Coronary artery (tissue), 2 donors: ENCODE measurements at regions not wholly inside any gene's neighbourhood (a gene's known extent, or its start where the extent isn't known, plus 50 kb on each side); places are given as distances from the start of the nearest gene placed in this dataset.

Source experiments
- DNase-seq: peaks from one replicate; pipeline ENCODE4 v3.0.0-alpha.2; 2017; ENCODE audit warnings: low spot score
- H3K27ac ChIP-seq, 2 donors: fragments of 200-600 bp; sonication (generic); one replicate each; pipeline ENCODE4 v1.5.1; 2016 to 2019
- H3K4me3 ChIP-seq: fragments of 200-600 bp; sonication (generic); 2 replicates; pipeline ENCODE4 v1.5.1; 2016; ENCODE audit warnings: mild to moderate bottlenecking, moderate library complexity
- TF ChIP-seq, protein P1 (sequence below): fragments of 200-600 bp; sonication (generic); IDR thresholded peaks from one replicate; pipeline ENCODE4 v1.5.1; 2019; ENCODE audit warnings: antibody characterized with exemption

- DNase-seq, result no peak
- Histone ChIP-seq H3K4me3 (no peak overlapping the region), H3K27ac (no peak overlapping the region)
- TF ChIP-seq, protein P1, sequence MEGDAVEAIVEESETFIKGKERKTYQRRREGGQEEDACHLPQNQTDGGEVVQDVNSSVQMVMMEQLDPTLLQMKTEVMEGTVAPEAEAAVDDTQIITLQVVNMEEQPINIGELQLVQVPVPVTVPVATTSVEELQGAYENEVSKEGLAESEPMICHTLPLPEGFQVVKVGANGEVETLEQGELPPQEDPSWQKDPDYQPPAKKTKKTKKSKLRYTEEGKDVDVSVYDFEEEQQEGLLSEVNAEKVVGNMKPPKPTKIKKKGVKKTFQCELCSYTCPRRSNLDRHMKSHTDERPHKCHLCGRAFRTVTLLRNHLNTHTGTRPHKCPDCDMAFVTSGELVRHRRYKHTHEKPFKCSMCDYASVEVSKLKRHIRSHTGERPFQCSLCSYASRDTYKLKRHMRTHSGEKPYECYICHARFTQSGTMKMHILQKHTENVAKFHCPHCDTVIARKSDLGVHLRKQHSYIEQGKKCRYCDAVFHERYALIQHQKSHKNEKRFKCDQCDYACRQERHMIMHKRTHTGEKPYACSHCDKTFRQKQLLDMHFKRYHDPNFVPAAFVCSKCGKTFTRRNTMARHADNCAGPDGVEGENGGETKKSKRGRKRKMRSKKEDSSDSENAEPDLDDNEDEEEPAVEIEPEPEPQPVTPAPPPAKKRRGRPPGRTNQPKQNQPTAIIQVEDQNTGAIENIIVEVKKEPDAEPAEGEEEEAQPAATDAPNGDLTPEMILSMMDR, result no peak
Observed at GRCh38 chr13:54356209-54356608, 1327.6 kb downstream of the OLFM4 start.

DNA sequence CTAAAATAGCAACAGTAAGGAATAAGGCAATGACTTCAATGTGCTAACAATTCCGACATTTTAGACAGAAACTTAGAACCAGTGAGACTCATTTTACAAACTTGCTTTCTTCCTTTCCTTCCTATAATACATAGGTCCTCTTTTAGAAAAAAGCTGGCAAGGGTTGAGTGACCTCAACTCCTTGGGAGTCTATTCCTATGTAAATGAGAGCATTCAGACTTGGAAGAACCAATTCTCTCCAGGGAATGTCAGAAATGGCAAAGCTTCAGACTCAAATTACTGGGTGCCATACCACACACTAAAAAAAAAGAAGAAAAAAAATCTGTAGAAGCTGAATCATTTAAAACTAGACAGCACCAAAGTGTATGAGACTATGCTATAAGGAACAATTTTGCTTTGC lies 1328.2 kb downstream of the OLFM4 start:
- no peak overlapping the region for H3K4me3 ChIP-seq
- DNase-seq, result no peak
- no peak overlapping the region for H3K27ac ChIP-seq
- TF ChIP-seq, protein P1, result no peak

- TF ChIP-seq, protein P1, result no peak
- no peak for DNase-seq
- Histone ChIP-seq H3K4me3 (no peak overlapping the region), H3K27ac (no peak overlapping the region)
Observed at GRCh38 chr13:54357284-54357933, 1328.8 kb downstream of the OLFM4 start.

DNA sequence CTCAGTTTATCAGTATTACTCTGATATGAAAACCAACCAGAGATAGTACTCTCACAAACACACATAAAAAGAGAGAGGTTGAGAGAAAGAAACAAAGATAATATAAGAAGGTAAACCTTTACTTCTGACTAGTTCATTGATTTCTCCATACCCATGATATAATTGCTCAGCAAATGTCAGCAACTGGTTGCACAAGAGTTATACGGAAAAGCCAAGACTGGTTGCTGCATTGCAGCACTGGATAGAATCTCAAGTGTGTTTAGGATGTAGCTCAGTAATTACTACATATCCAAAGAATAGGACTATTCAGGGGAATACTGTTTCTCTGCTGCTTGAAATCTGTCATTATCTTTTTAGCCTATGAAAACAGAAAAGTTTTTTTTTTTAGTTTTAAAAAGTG lies 1332.8 kb downstream of the OLFM4 start:
- no peak overlapping the region for H3K27ac ChIP-seq
- TF ChIP-seq, protein P1, result no peak
- H3K4me3 ChIP-seq, result no peak overlapping the region
- DNase-seq, result no peak

DNA sequence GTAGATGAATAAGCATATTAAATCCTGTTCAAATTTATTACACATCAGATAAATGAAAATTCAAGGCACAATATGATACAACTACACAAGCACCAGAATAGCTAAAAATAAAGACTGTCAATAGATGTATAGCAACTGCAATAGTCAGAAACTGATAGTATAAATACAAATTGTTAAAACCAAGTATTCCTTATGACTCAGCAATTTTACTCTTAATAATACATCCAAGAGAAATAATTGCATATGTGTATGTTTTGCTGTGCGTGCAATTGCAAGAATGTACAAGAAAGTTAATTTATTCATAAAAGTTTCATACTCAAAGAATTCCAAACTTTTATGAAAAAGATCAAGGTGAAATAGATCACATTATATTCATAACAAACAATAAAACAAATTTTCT lies 1338.1 kb downstream of the OLFM4 start:
- H3K4me3 ChIP-seq, result no peak overlapping the region
- TF ChIP-seq, protein P1, result no peak
- DNase-seq, result no peak
- no peak overlapping the region for H3K27ac ChIP-seq

- H3K27ac ChIP-seq, result no peak overlapping the region
- TF ChIP-seq, protein P1, result no peak
- no peak overlapping the region for H3K4me3 ChIP-seq
- no peak for DNase-seq
Observed at GRCh38 chr13:54367639-54368271, 1339.1 kb downstream of the OLFM4 start.

DNA sequence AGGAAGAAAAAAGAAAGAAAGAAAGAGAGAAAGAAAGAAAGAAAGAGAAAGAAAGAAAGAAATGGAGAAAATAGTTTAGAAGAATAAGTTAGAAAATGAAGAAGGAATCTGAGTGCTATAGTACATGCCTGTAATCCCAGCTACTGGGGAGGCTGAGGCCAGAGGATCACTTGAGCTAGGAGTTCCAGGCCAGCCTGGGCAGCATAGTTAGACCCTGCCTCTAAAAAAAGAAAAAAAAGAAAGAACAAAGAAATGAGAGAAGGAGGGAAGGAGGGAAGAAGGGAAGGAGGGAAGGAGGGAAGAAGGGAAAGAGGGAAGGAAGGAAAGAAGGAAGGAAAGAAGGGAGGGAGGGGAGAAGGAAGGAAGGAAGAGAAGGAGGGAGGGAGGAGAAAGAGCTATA lies 1339.8 kb downstream of the OLFM4 start:
- no peak for DNase-seq
- H3K4me3 ChIP-seq, result no peak overlapping the region
- no peak overlapping the region for H3K27ac ChIP-seq
- TF ChIP-seq, protein P1, result no peak
